Natural killer cell (primary cell): ENCODE measurements at regions not wholly inside any gene's neighbourhood (a gene's known extent, or its start where the extent isn't known, plus 50 kb on each side); places are given as distances from the start of the nearest gene placed in this dataset.

ENCODE experiments used
- ATAC-seq, 3 donors: fragments of 150-1000 bp in 2 of 3; fragments of 200-7000 bp in 1 of 3; cut with Tn5 transposase; 1 replicate in 1 of 3; 2 replicates in 2 of 3; pipeline ENCODE4 v1.10.0; 2021; ENCODE audit warnings: mild to moderate bottlenecking in 2 of 3, moderate library complexity in 2 of 3
- DNase-seq, 2 donors: peaks; one replicate each; pipeline versions ENCODE4 v3.0.0 to v3.0.0-alpha.2; 2013 to 2021; ENCODE audit warnings: mixed read lengths in 1 of 2
- H3K27ac ChIP-seq: one replicate; pipeline ENCODE4 v1.5.1; 2013; ENCODE audit warnings: mild to moderate bottlenecking, low read length
- H3K27me3 ChIP-seq: one replicate; pipeline ENCODE4 v1.6.1; 2013; ENCODE audit warnings: low read length; ENCODE audit not compliant: control insufficient read depth, insufficient read depth
- H3K36me3 ChIP-seq: one replicate; pipeline ENCODE4 v1.6.1; 2013; ENCODE audit warnings: low read length; ENCODE audit not compliant: control insufficient read depth, insufficient read depth
- H3K4me1 ChIP-seq: one replicate; pipeline ENCODE4 v1.6.1; 2013; ENCODE audit warnings: low read length; ENCODE audit not compliant: control insufficient read depth, insufficient read depth
- H3K4me3 ChIP-seq: one replicate; pipeline ENCODE4 v1.5.1; 2013; ENCODE audit warnings: low read length
- H3K9me3 ChIP-seq: one replicate; pipeline ENCODE4 v1.6.1; 2013; ENCODE audit warnings: low read length; ENCODE audit not compliant: control insufficient read depth, insufficient read depth
- H3K27ac Mint-ChIP-seq, 2 donors: one replicate each; pipeline ENCODE4 v1.8.0; 2022; ENCODE audit warnings: mild to moderate bottlenecking in 2 of 2, mixed read lengths in 2 of 2, moderate library complexity in 1 of 2
- H3K27me3 Mint-ChIP-seq, 2 donors: one replicate each; pipeline ENCODE4 v1.8.0; 2022; ENCODE audit warnings: low read depth in 2 of 2, mixed read lengths in 2 of 2
- H3K36me3 Mint-ChIP-seq: one replicate; pipeline ENCODE4 v1.8.0; 2022; ENCODE audit warnings: mixed read lengths
- H3K4me1 Mint-ChIP-seq, 2 donors: one replicate each; pipeline ENCODE4 v1.8.0; 2022; ENCODE audit warnings: mixed read lengths in 2 of 2
- H3K4me3 Mint-ChIP-seq: one replicate; pipeline ENCODE4 v1.8.0; 2022; ENCODE audit warnings: mild to moderate bottlenecking, moderate library complexity, mixed read lengths
- H3K9me3 Mint-ChIP-seq, 2 donors: one replicate each; pipeline ENCODE4 v1.8.0; 2022; ENCODE audit warnings: mixed read lengths in 2 of 2
- CTCF ChIP-seq: fragments of 200-600 bp; IDR thresholded peaks from one replicate; pipeline ENCODE4 v1.8.0; 2022; ENCODE audit warnings: antibody characterized with exemption
- WGBS: methylation state at CpG from one replicate; pipeline ENCODE4 v1.1.7; 2013; ENCODE audit warnings: missing lambda C conversion rate; ENCODE audit not compliant: insufficient coverage; 5-methylcytosine and 5-hydroxymethylcytosine counted together
- intact Hi-C: fragments of 100-400 bp; cut with micrococcal nuclease; formaldehyde crosslinking; loops from one replicate; pipeline ENCODE4 v1.14.2; 2022

GRCh38 chr7:113698556-113699220 is 220.1 kb downstream of the PPP1R3A start:
- WGBS = 50% methylated on average over 3 of the region's 6 CpGs
- H3K27me3 Mint-ChIP-seq = no peaks in the 10 kb centered on the region
- DNase-seq (no peak), ATAC-seq (no peak)
- no peak overlapping the region for H3K27ac Mint-ChIP-seq
- intact Hi-C loops = no loop called here
- H3K4me1 ChIP-seq = no peaks in the 10 kb centered on the region
- H3K27ac ChIP-seq = no peak overlapping the region
- no peaks in the 10 kb centered on the region for H3K36me3 ChIP-seq
- no peaks in the 10 kb centered on the region for H3K36me3 Mint-ChIP-seq
- no peaks in the 10 kb centered on the region for H3K9me3 ChIP-seq
- H3K4me3 Mint-ChIP-seq = no peak overlapping the region
- no peaks in the 10 kb centered on the region for H3K4me1 Mint-ChIP-seq
- H3K27me3 ChIP-seq = no peaks in the 10 kb centered on the region
- peaks cover 2% of the 10 kb centered on the region in 2 donors for H3K9me3 Mint-ChIP-seq
- TF ChIP-seq CTCF = no peak
- no peak overlapping the region for H3K4me3 ChIP-seq

GRCh38 chr7:113694149-113694548 is 224.7 kb downstream of the PPP1R3A start:
- no peak for TF ChIP-seq CTCF
- no peak for ATAC-seq
- intact Hi-C loops = no loop called here
- Mint-ChIP-seq H3K27ac (no peak overlapping the region), H3K9me3 (peaks cover 2% of the 10 kb centered on the region in 2 donors), H3K4me1 (no peaks in the 10 kb centered on the region), H3K36me3 (no peaks in the 10 kb centered on the region), H3K27me3 (no peaks in the 10 kb centered on the region), H3K4me3 (no peak overlapping the region)
- WGBS = no CpG with 5 or more reads among the region's 1 CpG
- Histone ChIP-seq H3K4me1 (no peaks in the 10 kb centered on the region), H3K4me3 (no peak overlapping the region), H3K27ac (no peak overlapping the region), H3K27me3 (no peaks in the 10 kb centered on the region), H3K36me3 (no peaks in the 10 kb centered on the region), H3K9me3 (no peaks in the 10 kb centered on the region)
- DNase-seq = no peak

- no peak for TF ChIP-seq CTCF
- Histone ChIP-seq H3K36me3 (no peaks in the 10 kb centered on the region), H3K4me1 (no peaks in the 10 kb centered on the region), H3K27me3 (no peaks in the 10 kb centered on the region), H3K4me3 (no peak overlapping the region), H3K27ac (no peak overlapping the region), H3K9me3 (peaks cover 5% of the 10 kb centered on the region)
- Mint-ChIP-seq H3K9me3 (peaks cover 5 to 8% of the 10 kb centered on the region in 2 donors), H3K27me3 (no peaks in the 10 kb centered on the region), H3K4me3 (no peak overlapping the region), H3K27ac (no peak overlapping the region), H3K36me3 (no peaks in the 10 kb centered on the region), H3K4me1 (no peaks in the 10 kb centered on the region)
- ATAC-seq (no peak), DNase-seq (no peak)
- WGBS = 78% methylated on average over 5 of the region's 5 CpGs
- intact Hi-C loops = no loop called here
Measured at GRCh38 chr7:113684165-113684564, 234.6 kb downstream of the PPP1R3A start.

GRCh38 chr7:113677811-113678210 is 241.0 kb downstream of the PPP1R3A start:
- no peaks in the 10 kb centered on the region for H3K36me3 Mint-ChIP-seq
- 77% methylated on average over 3 of the region's 3 CpGs for WGBS
- no peak for ATAC-seq

More at GRCh38 chr7:113677811-113678210, 241.0 kb downstream of the PPP1R3A start:
- no peak overlapping the region for H3K27ac ChIP-seq
- H3K27me3 Mint-ChIP-seq = no peaks in the 10 kb centered on the region
- no peak overlapping the region for H3K4me3 Mint-ChIP-seq
- no peak overlapping the region for H3K27ac Mint-ChIP-seq
- H3K4me1 ChIP-seq = no peaks in the 10 kb centered on the region
- intact Hi-C loops = no loop called here
- TF ChIP-seq CTCF = no peak
- no peaks in the 10 kb centered on the region for H3K27me3 ChIP-seq
- DNase-seq = no peak
- H3K9me3 Mint-ChIP-seq = peaks cover 9 to 12% of the 10 kb centered on the region in 2 donors
- H3K4me3 ChIP-seq = no peak overlapping the region
- H3K36me3 ChIP-seq = no peaks in the 10 kb centered on the region
- H3K4me1 Mint-ChIP-seq = no peaks in the 10 kb centered on the region
- peaks cover 2% of the 10 kb centered on the region for H3K9me3 ChIP-seq
